ENCODE measurements at regions not wholly inside any gene's neighbourhood (a gene's known extent, or its start where the extent isn't known, plus 50 kb on each side); places are given as distances from the start of the nearest gene placed in this dataset.

- DNase-seq: no peak
Observed at GRCh38 chr2:125070726-125071505, 1045.8 kb downstream of the CNTNAP5 start.

- no peak for DNase-seq
Observed at GRCh38 chr2:125073440-125073839, 1048.4 kb downstream of the CNTNAP5 start.

- DNase-seq: no peak
Observed at GRCh38 chr2:125085904-125086303, 1060.8 kb downstream of the CNTNAP5 start.

- no peak for DNase-seq
Observed at GRCh38 chr2:125086313-125087184, 1061.5 kb downstream of the CNTNAP5 start.

GRCh38 chr2:125092276-125093009 lies 1067.4 kb downstream of the CNTNAP5 start:
- DNase-seq: no peak

GRCh38 chr2:125095826-125096225 lies 1070.7 kb downstream of the CNTNAP5 start:
- DNase-seq: no peak

- DNase-seq: no peak
Observed at GRCh38 chr2:125106710-125107109, 1081.6 kb downstream of the CNTNAP5 start.

- DNase-seq: no peak
Observed at GRCh38 chr2:125107446-125107845, 1082.4 kb downstream of the CNTNAP5 start.

GRCh38 chr2:125108251-125108650 lies 1083.2 kb downstream of the CNTNAP5 start:
- DNase-seq: no peak

GRCh38 chr2:125125902-125126301 lies 1100.8 kb downstream of the CNTNAP5 start:
- no peak for DNase-seq

GRCh38 chr2:125160947-125161346 lies 1135.9 kb downstream of the CNTNAP5 start:
- DNase-seq: no peak

GRCh38 chr2:125167152-125167551 lies 1142.1 kb downstream of the CNTNAP5 start:
- no peak for DNase-seq

GRCh38 chr2:125167820-125168219 lies 1142.7 kb downstream of the CNTNAP5 start:
- no peak for DNase-seq

- no peak for DNase-seq
Observed at GRCh38 chr2:125168442-125168841, 1143.4 kb downstream of the CNTNAP5 start.

GRCh38 chr2:125169022-125169763 lies 1144.1 kb downstream of the CNTNAP5 start:
- DNase-seq: no peak

GRCh38 chr2:125169764-125170146 lies 1144.7 kb downstream of the CNTNAP5 start:
- DNase-seq: no peak

- DNase-seq: no peak
Observed at GRCh38 chr2:125172181-125172580, 1147.1 kb downstream of the CNTNAP5 start.

GRCh38 chr2:125175415-125175814 lies 1150.3 kb downstream of the CNTNAP5 start:
- no peak for DNase-seq

- DNase-seq: no peak
Observed at GRCh38 chr2:125185691-125186270, 1160.7 kb downstream of the CNTNAP5 start.

- no peak for DNase-seq
Observed at GRCh38 chr2:125207431-125207830, 1182.3 kb downstream of the CNTNAP5 start.

- DNase-seq: no peak
Observed at GRCh38 chr2:125216321-125216720, 1191.2 kb downstream of the CNTNAP5 start.

Measured in renal pelvis (tissue), 1 donor.